ENCODE measurements at regions not wholly inside any gene's neighbourhood (a gene's known extent, or its start where the extent isn't known, plus 50 kb on each side); places are given as distances from the start of the nearest gene placed in this dataset.

DNA sequence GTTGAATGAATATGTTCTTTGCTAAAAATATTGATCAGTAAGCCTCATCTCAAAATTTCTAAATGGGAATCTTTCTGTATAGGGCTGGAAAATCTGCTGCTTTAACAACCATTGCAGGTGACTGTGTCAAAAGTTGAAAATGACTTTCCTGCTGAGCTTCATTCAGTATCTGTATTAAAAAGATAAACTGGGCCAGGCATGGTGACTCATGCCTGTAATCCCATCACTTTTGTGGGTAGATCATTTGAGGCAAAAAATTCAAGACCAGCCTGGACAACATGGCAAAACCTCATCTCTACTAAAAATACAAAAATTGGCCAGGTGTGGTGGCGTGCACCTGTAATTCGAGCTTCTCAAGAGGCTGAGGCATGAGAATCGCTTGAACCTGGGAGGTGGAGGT lies 213.7 kb upstream of the SYT10 start:
- TF ChIP-seq, protein P1, sequence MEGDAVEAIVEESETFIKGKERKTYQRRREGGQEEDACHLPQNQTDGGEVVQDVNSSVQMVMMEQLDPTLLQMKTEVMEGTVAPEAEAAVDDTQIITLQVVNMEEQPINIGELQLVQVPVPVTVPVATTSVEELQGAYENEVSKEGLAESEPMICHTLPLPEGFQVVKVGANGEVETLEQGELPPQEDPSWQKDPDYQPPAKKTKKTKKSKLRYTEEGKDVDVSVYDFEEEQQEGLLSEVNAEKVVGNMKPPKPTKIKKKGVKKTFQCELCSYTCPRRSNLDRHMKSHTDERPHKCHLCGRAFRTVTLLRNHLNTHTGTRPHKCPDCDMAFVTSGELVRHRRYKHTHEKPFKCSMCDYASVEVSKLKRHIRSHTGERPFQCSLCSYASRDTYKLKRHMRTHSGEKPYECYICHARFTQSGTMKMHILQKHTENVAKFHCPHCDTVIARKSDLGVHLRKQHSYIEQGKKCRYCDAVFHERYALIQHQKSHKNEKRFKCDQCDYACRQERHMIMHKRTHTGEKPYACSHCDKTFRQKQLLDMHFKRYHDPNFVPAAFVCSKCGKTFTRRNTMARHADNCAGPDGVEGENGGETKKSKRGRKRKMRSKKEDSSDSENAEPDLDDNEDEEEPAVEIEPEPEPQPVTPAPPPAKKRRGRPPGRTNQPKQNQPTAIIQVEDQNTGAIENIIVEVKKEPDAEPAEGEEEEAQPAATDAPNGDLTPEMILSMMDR (IDR thresholded peaks at IDR 0.05; ENCODE audit: low read depth, low read length): no peak
- ChIA-PET POLR2A (no interaction called here), CTCF (interaction anchor here (0.7 kb wide), 1 partner anchor 29 kb away, joined by 3 read pairs; no protein-coding TSS in a partner anchor)
- Histone ChIP-seq H3K27me3 (ENCODE audit: control insufficient read depth, insufficient read depth, low read length) (no peaks in the 10 kb centered on the region), H3K9me3 (ENCODE audit: control insufficient read depth, insufficient read depth, low read length) (peaks cover 3% of the 10 kb centered on the region; the same call in 1 of the 2 replicates), H3K4me3 (ENCODE audit: low read depth, low read length) (no peak overlapping the region), H3K27ac (ENCODE audit: low read depth, low read length) (no peak overlapping the region)
- DNase-seq (ENCODE audit: low read depth, low spot score): no peak

DNA sequence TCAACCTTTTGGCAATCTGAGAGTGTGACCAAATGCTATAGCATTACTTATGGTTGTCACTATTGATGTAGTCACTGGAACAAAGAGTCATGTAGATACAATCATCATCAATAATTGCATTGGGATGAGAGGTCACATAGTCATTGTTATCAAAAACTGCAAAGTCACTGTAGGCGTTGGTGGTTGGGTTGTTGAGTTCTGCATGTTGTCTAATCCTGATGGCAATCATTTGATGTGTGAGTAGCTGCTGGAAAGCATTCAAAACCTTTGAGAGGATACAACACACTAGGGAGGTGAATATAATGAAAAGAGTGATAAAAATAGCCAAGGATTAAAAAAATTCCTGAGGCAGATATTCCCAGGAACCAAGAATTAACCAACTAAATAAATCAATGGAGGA lies 214.7 kb upstream of the SYT10 start:
- H3K4me3 ChIP-seq (ENCODE audit: low read depth, low read length): no peak overlapping the region
- H3K27me3 ChIP-seq (ENCODE audit: control insufficient read depth, insufficient read depth, low read length): no peaks in the 10 kb centered on the region
- no peak for DNase-seq (ENCODE audit: low read depth, low spot score)
- H3K9me3 ChIP-seq (ENCODE audit: control insufficient read depth, insufficient read depth, low read length): peaks cover 3% of the 10 kb centered on the region; the same call in 1 of the 2 replicates
- H3K27ac ChIP-seq (ENCODE audit: low read depth, low read length): no peak overlapping the region
- POLR2A ChIA-PET: no interaction called here
- TF ChIP-seq, protein P1 (IDR thresholded peaks at IDR 0.05; ENCODE audit: low read depth, low read length): no peak
- CTCF ChIA-PET: interaction anchor here (0.7 kb wide), 1 partner anchor 30 kb away, joined by 3 read pairs; no protein-coding TSS in a partner anchor

DNA sequence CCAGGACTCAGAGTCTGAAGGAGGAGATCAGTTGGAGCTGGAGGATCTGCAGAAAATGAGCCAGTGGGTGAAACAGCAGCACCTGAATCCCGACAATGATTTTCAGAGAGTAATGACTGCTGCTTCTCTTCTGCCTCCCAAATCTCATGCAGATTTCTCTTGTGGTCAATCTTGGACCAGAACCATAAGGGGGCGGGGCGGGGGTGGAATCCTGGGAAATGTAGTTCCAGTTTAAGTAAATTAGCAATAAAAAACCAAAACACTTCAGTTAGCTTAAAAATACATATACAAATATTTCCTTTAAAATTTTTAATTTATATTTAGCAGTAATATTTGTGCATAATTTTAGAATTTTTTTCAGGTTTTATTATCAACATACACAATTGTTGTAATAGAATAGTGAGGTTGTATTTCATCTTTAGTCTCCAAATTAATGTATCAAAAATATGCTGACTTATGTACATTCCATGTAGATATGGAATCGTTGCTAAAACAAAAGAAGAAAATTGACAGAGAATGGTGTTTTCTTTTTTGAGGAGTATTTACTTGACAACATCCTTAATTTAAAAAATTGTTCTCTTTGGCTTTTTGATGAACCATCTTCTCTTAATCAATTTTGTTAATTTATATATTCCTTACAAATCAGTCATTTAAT lies 223.5 kb upstream of the SYT10 start:
- no peak overlapping the region for H3K27ac ChIP-seq (ENCODE audit: low read depth, low read length)
- no peaks in the 10 kb centered on the region for H3K27me3 ChIP-seq (ENCODE audit: control insufficient read depth, insufficient read depth, low read length)
- TF ChIP-seq, protein P1 (IDR thresholded peaks at IDR 0.05; ENCODE audit: low read depth, low read length): no peak
- peaks cover 9% of the 10 kb centered on the region for H3K9me3 ChIP-seq (ENCODE audit: control insufficient read depth, insufficient read depth, low read length)
- DNase-seq (ENCODE audit: low read depth, low spot score): no peak
- POLR2A ChIA-PET: no interaction called here
- no peak overlapping the region for H3K4me3 ChIP-seq (ENCODE audit: low read depth, low read length)
- CTCF ChIA-PET: no interaction called here

DNA sequence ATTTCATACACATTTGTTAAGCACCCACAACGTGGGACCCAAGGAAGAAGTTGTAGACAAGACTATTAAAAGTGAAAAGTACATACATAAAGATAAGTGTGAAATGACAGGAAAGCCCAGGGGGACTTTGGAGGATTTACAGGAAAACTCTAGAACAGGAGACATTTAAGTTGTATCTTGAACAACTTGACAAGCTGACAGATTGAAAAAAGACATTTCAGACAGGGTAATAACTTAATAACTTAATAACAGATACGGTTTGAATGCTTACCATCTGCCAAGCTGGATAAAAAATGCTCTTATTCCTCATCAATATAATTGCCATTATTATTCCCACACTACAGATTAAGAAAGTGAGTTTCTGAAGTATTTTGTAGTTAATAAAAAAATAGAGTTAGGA lies 229.7 kb upstream of the SYT10 start:
- Histone ChIP-seq H3K27me3 (ENCODE audit: control insufficient read depth, insufficient read depth, low read length) (no peaks in the 10 kb centered on the region), H3K4me3 (ENCODE audit: low read depth, low read length) (no peak overlapping the region), H3K27ac (ENCODE audit: low read depth, low read length) (no peak overlapping the region), H3K9me3 (ENCODE audit: control insufficient read depth, insufficient read depth, low read length) (peaks cover 12% of the 10 kb centered on the region)
- CTCF ChIA-PET: no interaction called here
- POLR2A ChIA-PET: no interaction called here
- TF ChIP-seq, protein P1 (IDR thresholded peaks at IDR 0.05; ENCODE audit: low read depth, low read length): no peak
- no peak for DNase-seq (ENCODE audit: low read depth, low spot score)

DNA sequence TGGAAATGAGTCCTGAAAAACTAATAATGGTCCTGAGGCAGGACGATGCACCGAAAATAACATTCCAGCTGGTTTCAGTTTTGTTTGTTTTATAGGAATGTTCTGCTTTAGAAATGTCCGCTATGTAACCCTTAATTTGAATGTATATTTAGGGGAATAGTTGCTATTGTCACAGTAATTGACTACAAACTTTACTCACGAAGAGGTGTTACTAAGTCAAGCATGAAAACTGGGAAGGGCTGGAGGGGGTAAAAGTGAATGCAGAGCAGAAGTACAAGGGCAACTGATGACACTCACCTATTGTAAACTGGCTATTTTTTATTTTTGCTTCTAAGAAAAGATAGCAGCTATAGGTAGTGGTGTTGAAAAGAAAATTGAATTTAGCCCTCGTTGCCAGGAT lies 230.7 kb upstream of the SYT10 start:
- no peaks in the 10 kb centered on the region for H3K27me3 ChIP-seq (ENCODE audit: control insufficient read depth, insufficient read depth, low read length)
- POLR2A ChIA-PET: no interaction called here

More for the DNA sequence above, 230.7 kb upstream of the SYT10 start:
- CTCF ChIA-PET: no interaction called here
- H3K9me3 ChIP-seq (ENCODE audit: control insufficient read depth, insufficient read depth, low read length): peaks cover 12% of the 10 kb centered on the region
- H3K4me3 ChIP-seq (ENCODE audit: low read depth, low read length): no peak overlapping the region
- TF ChIP-seq, protein P1 (IDR thresholded peaks at IDR 0.05; ENCODE audit: low read depth, low read length): no peak
- H3K27ac ChIP-seq (ENCODE audit: low read depth, low read length): no peak overlapping the region
- no peak for DNase-seq (ENCODE audit: low read depth, low spot score)
